SU-DHL-6 (cell line): ENCODE measurements at regions not wholly inside any gene's neighbourhood (a gene's known extent, or its start where the extent isn't known, plus 50 kb on each side); places are given as distances from the start of the nearest gene placed in this dataset.
"Not testable (repeated sequence)": the region's sequence is repeated elsewhere in the genome, so short reads cannot be mapped to it uniquely, and the experiment has no call there.

ENCODE experiments used
- EZH2phosphoT487 ChIP-seq: fragments of 200-600 bp; sonication (generic), shearing (Covaris generic); conservative IDR thresholded peaks from 2 replicates; pipeline ENCODE4 v1.6.1; 2018; ENCODE audit warnings: mild to moderate bottlenecking, antibody characterized with exemption, low read length, moderate library complexity, mixed read lengths
- TF ChIP-seq, protein P1 (sequence below): fragments of 200-600 bp; sonication (generic); IDR thresholded peaks from one replicate; pipeline ENCODE4 v1.5.1; 2017; ENCODE audit warnings: antibody characterized with exemption, mild to moderate bottlenecking, low read length, moderate library complexity; ENCODE audit not compliant: insufficient read depth, poor library complexity, severe bottlenecking

DNA sequence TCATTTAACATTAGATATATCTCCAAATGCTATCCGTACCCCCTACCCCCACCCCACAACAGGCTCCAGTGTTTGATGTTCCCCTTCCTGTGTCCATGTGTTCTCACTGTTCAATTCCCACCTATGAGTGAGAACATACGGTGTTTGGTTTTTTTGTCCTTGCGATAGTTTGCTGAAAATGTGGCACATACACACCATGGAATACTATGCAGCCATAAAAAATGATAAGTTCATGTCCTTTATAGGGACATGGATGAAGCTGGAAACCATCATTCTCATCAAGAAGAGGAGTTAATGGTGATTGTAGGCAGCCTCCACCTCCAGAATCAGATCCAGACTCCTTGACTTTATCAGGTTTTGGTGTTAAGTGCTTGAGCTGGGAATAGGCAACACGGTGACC, 261.1 kb downstream of the RCHY1 start:
- TF ChIP-seq, protein P1, sequence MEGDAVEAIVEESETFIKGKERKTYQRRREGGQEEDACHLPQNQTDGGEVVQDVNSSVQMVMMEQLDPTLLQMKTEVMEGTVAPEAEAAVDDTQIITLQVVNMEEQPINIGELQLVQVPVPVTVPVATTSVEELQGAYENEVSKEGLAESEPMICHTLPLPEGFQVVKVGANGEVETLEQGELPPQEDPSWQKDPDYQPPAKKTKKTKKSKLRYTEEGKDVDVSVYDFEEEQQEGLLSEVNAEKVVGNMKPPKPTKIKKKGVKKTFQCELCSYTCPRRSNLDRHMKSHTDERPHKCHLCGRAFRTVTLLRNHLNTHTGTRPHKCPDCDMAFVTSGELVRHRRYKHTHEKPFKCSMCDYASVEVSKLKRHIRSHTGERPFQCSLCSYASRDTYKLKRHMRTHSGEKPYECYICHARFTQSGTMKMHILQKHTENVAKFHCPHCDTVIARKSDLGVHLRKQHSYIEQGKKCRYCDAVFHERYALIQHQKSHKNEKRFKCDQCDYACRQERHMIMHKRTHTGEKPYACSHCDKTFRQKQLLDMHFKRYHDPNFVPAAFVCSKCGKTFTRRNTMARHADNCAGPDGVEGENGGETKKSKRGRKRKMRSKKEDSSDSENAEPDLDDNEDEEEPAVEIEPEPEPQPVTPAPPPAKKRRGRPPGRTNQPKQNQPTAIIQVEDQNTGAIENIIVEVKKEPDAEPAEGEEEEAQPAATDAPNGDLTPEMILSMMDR, result not testable (repeated sequence)
- TF ChIP-seq EZH2phosphoT487, result not testable (repeated sequence)
